MCF 10A (cell line): ENCODE measurements at regions not wholly inside any gene's neighbourhood (a gene's known extent, or its start where the extent isn't known, plus 50 kb on each side); places are given as distances from the start of the nearest gene placed in this dataset.
A peak's percentile ranks its signal among the peaks of the same experiment; 100 is the strongest.

Experiments used
- BruUV-seq: library from RNA; stranded (reverse); fragments of 400-500 nt; replicated peaks from 2 replicates; lab custom pipeline; 2021; lab: Mats Ljungman, UMichigan
- CTCF ChIA-PET: fragments of 300-600 bp; sonication (Branson Sonifier 250); formaldehyde crosslinking; extraction: SDS; loops from one replicate; lab custom pipeline; 2021; ENCODE audit warnings: antibody characterized with exemption, inconsistent platforms; lab: Yijun Ruan, JAX
- POLR2A ChIA-PET: fragments of 300-600, 350-650 bp; sonication (Branson Sonifier 250); formaldehyde crosslinking; extraction: SDS; loops from one replicate; lab custom pipeline; 2020; ENCODE audit warnings: antibody characterized with exemption, inconsistent platforms; lab: Yijun Ruan, JAX
- DNase-seq: peaks from one replicate; pipeline ENCODE4 v3.0.0-alpha.2; 2018; ENCODE audit not compliant: unreplicated experiment
- H3K27ac Mint-ChIP-seq: one replicate; pipeline ENCODE4 v1.8.0; 2022; ENCODE audit warnings: mild to moderate bottlenecking, low read depth, mixed read lengths; ENCODE audit not compliant: unreplicated experiment
- H3K27me3 Mint-ChIP-seq: one replicate; pipeline ENCODE4 v1.8.0; 2022; ENCODE audit warnings: mixed read lengths; ENCODE audit not compliant: insufficient read depth, unreplicated experiment
- H3K36me3 Mint-ChIP-seq: one replicate; pipeline ENCODE4 v1.8.0; 2022; ENCODE audit warnings: mild to moderate bottlenecking, moderate library complexity, mixed read lengths; ENCODE audit not compliant: insufficient read depth, unreplicated experiment
- H3K4me1 Mint-ChIP-seq: one replicate; pipeline ENCODE4 v1.8.0; 2022; ENCODE audit warnings: mixed read lengths; ENCODE audit not compliant: insufficient read depth, unreplicated experiment
- H3K4me3 Mint-ChIP-seq: one replicate; pipeline ENCODE4 v1.8.0; 2022; ENCODE audit warnings: mild to moderate bottlenecking, moderate library complexity, mixed read lengths; ENCODE audit not compliant: unreplicated experiment
- H3K9me3 Mint-ChIP-seq: one replicate; pipeline ENCODE4 v1.8.0; 2022; ENCODE audit warnings: mixed read lengths; ENCODE audit not compliant: unreplicated experiment
- intact Hi-C: fragments of 100-400 bp; cut with micrococcal nuclease; formaldehyde crosslinking; loops from 2 replicates; pipeline ENCODE4 v1.14.1; 2022
- TF ChIP-seq, protein P1 (sequence below): fragments of 200-600 bp; IDR thresholded peaks from one replicate; pipeline ENCODE4 v1.8.0; 2022; ENCODE audit warnings: antibody characterized with exemption, mild to moderate bottlenecking; ENCODE audit not compliant: unreplicated experiment

DNA sequence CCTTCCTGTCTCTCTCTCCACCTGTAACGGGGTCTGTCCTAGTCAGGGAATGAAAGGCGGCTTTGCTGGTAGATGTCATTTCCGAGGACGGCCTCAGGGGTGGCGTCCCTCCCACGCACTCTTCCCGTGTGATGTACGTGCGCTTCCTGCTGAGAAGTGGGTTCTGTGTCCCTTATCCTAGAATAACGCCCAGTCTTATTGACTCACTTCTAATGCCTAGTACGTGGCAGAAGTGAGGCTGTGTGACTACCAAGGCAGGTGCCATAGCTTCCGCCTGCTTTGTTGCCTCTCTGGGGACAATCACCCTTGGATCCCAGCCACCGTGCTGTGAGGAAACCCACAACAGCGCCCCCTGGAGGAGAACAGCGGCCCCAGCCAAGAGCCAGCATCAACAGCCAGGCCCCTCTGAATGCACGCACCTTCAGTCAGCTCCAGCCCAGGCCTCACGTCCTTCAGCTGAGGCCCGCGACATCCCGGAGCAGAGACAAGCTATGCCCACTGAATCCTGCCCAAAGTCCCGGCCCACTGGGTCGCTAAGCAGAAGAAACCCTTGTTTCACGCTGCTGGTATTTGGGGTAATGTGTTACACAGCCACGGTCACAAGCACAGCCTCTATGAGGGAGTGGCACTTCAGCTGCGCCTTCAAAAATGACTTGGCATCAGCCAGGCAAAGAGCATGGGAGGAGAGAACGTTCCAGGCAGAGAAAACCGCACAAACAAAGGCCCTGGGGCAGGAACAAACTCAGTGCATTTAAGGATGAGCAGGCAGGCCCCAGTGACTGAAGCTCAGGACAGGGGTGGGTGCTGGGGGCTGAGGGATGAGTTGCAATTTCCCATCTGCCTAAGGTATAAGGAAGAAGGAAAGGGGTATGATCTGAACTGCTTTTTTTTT lies 224.2 kb downstream of the NFATC2 start:
- no peak overlapping the region for H3K4me3 Mint-ChIP-seq
- no peak overlapping the region for H3K27ac Mint-ChIP-seq
- ChIA-PET CTCF (interaction anchor here (0.5 to 6.9 kb wide), 6 partner anchors 9 to 331 kb away, joined by 3 to 58 read pairs (median 4); no protein-coding TSS in a partner anchor), POLR2A (no interaction called here)
- H3K9me3 Mint-ChIP-seq: peaks cover 6% of the 10 kb centered on the region
- BruUV-seq: no TSS peak
- TF ChIP-seq, protein P1, sequence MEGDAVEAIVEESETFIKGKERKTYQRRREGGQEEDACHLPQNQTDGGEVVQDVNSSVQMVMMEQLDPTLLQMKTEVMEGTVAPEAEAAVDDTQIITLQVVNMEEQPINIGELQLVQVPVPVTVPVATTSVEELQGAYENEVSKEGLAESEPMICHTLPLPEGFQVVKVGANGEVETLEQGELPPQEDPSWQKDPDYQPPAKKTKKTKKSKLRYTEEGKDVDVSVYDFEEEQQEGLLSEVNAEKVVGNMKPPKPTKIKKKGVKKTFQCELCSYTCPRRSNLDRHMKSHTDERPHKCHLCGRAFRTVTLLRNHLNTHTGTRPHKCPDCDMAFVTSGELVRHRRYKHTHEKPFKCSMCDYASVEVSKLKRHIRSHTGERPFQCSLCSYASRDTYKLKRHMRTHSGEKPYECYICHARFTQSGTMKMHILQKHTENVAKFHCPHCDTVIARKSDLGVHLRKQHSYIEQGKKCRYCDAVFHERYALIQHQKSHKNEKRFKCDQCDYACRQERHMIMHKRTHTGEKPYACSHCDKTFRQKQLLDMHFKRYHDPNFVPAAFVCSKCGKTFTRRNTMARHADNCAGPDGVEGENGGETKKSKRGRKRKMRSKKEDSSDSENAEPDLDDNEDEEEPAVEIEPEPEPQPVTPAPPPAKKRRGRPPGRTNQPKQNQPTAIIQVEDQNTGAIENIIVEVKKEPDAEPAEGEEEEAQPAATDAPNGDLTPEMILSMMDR: peak; percentile 43
- H3K36me3 Mint-ChIP-seq: no peaks in the 10 kb centered on the region
- peak; percentile 30 for DNase-seq
- intact Hi-C loops: no loop called here
- no peaks in the 10 kb centered on the region for H3K27me3 Mint-ChIP-seq
- peaks cover 5% of the 10 kb centered on the region for H3K4me1 Mint-ChIP-seq

DNA sequence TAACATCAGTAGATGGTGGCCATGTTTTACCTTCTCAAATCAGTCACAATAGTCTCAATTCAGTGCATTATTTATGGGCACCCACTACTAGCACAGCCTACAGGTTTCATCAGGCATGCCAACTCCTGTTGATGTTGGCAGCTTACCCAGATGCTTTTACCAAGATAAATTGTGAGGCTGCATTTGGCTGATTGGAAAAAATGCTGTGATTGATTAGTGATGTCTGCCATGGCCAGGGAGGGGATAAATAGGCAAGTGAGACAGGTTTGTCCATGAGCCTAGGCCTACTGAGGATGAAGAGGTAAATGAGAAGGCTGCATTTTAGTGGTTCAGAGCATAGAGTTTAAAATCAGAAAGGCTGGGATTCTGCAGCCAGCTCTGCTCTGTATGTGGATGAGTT lies 227.1 kb downstream of the NFATC2 start:
- intact Hi-C loops: no loop called here
- TF ChIP-seq, protein P1: no peak
- CTCF ChIA-PET: interaction anchor here (0.8 to 6.9 kb wide), 4 partner anchors 8 to 330 kb away, joined by 7 to 58 read pairs (median 38); no protein-coding TSS in a partner anchor
- no TSS peak for BruUV-seq
- Mint-ChIP-seq H3K27me3 (no peaks in the 10 kb centered on the region), H3K4me1 (peaks cover 5% of the 10 kb centered on the region), H3K4me3 (no peak overlapping the region), H3K9me3 (peaks cover 6% of the 10 kb centered on the region), H3K36me3 (no peaks in the 10 kb centered on the region), H3K27ac (no peak overlapping the region)
- peak; percentile 22 for DNase-seq
- POLR2A ChIA-PET: no interaction called here

DNA sequence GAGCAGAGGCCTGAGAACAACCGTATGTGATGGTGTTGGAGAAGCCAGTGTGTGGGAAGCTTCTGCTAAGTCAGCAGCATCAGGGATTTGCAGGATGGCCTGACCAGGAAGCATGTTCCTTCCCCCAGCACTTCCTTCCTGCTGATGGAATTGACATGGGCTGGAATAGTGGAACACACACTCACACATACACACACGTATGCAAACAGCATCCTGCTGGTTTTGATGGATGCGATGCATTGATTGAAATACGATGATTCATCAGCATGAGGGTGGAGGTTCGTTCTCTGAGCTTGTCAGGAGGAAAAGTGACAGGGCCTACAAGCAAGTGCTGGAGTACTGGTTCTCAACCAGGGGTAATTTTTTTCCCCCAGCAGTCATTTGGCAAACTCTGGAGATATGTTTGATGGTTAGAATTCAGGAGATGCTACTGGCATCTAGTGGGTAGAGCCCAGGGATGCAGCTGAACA lies 229.1 kb downstream of the NFATC2 start:
- TF ChIP-seq, protein P1: no peak
- POLR2A ChIA-PET: interaction anchor here (1.3 kb wide), 1 partner anchor 326 kb away, joined by 3 read pairs; no protein-coding TSS in a partner anchor
- Mint-ChIP-seq H3K27me3 (no peaks in the 10 kb centered on the region), H3K9me3 (peaks cover 6% of the 10 kb centered on the region), H3K4me1 (peaks cover 5% of the 10 kb centered on the region), H3K36me3 (no peaks in the 10 kb centered on the region), H3K27ac (no peak overlapping the region), H3K4me3 (no peak overlapping the region)
- no TSS peak for BruUV-seq
- intact Hi-C loops: no loop called here
- no peak for DNase-seq
- CTCF ChIA-PET: interaction anchor here (0.6 to 6.9 kb wide), 9 partner anchors 14 to 519 kb away, joined by 3 to 58 read pairs (median 6); partner anchors contain the start of gene BCAS4

DNA sequence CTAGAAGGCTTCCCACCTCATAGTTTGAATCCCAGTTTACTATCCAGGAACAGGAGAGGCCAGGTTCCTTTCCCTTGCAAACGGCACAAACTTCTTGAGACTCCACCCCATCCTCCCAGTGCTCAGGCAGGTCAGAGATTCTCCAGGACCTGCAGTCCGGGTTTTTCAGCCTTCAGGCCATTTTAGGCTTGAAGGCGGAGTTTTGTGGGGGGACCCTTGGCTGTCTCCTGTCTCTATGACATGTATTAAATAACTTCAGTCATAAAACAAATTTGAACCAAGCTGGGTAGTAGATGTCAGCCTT lies 230.1 kb downstream of the NFATC2 start:
- H3K27me3 Mint-ChIP-seq: no peaks in the 10 kb centered on the region
- H3K36me3 Mint-ChIP-seq: no peaks in the 10 kb centered on the region
- intact Hi-C loops: no loop called here
- H3K27ac Mint-ChIP-seq: no peak overlapping the region
- DNase-seq: no peak
- peaks cover 6% of the 10 kb centered on the region for H3K9me3 Mint-ChIP-seq
- ChIA-PET CTCF (interaction anchor here (1.0 to 3.5 kb wide), 5 partner anchors 297 to 518 kb away, joined by 5 to 30 read pairs (median 6); partner anchors contain the start of gene BCAS4), POLR2A (no interaction called here)
- BruUV-seq: no TSS peak
- no peak overlapping the region for H3K4me3 Mint-ChIP-seq
- TF ChIP-seq, protein P1: no peak
- peaks cover 5% of the 10 kb centered on the region for H3K4me1 Mint-ChIP-seq
